K562 (cell line): ENCODE measurements at regions not wholly inside any gene's neighbourhood (a gene's known extent, or its start where the extent isn't known, plus 50 kb on each side); places are given as distances from the start of the nearest gene placed in this dataset.

Source experiments
- ATAC-seq: fragments of 200-7000 bp; cut with Tn5 transposase; 3 replicates; pipeline ENCODE4 v1.9.1; 2020; ENCODE audit warnings: moderate library complexity
- BruUV-seq: library from RNA; stranded (reverse); fragments of 400-500 nt; replicated peaks from 2 replicates; lab custom pipeline; 2021; lab: Mats Ljungman, UMichigan
- CTCF ChIA-PET: fragments of 300-600 bp; formaldehyde crosslinking; extraction: SDS; loops from one replicate; lab custom pipeline; 2021; ENCODE audit warnings: low intra/inter-chr PET ratio; lab: Yijun Ruan, JAX
- POLR2A ChIA-PET: fragments of 300-600, 350-650 bp; sonication (Branson Sonifier 250); formaldehyde crosslinking; extraction: SDS; loops from one replicate; lab custom pipeline; 2021; ENCODE audit warnings: antibody characterized with exemption, inconsistent platforms; lab: Yijun Ruan, JAX
- DNase-seq, 4 experiments: peaks; one replicate each; pipeline versions ENCODE4 v3.0.0 to v3.0.0-alpha.2; 2011 to 2018; ENCODE audit warnings: low spot score in 3 of 4, mixed read lengths in 3 of 4; ENCODE audit errors: extremely low read depth in 1 of 4
- FAIRE-seq: peaks from 2 replicates; lab custom pipeline; 2011; peaks lifted over from hg19 to GRCh38; lab: Jason Lieb, UNC
- H2AFZ ChIP-seq: 2 replicates; pipeline ENCODE4 v1.6.0; 2011; ENCODE audit warnings: low read depth, low read length, control low read depth, inconsistent platforms
- H3K27ac ChIP-seq: fragments of 200-600 bp; 3 replicates; pipeline ENCODE4 v1.8.0; 2011; ENCODE audit warnings: low read depth, mild to moderate bottlenecking, control low read depth, inconsistent platforms, low read length, moderate library complexity, mixed read lengths; ENCODE audit errors: extremely low read depth
- H3K27me3 ChIP-seq, 2 experiments: fragments of 300-600 bp in 1 of 2; 2 replicates in 1 of 2; 3 replicates in 1 of 2; pipeline versions ENCODE4 v1.6.0 to v1.8.0; 2011; ENCODE audit warnings: inconsistent platforms in 2 of 2, low read length in 2 of 2, mild to moderate bottlenecking in 1 of 2, mixed read lengths in 1 of 2, moderate library complexity in 1 of 2; ENCODE audit not compliant: control insufficient read depth in 2 of 2, insufficient read depth in 2 of 2
- H3K36me3 ChIP-seq: fragments of 300-600 bp; 3 replicates; pipeline ENCODE4 v1.8.0; 2011; ENCODE audit warnings: mild to moderate bottlenecking, low read length, inconsistent platforms; ENCODE audit not compliant: control insufficient read depth, insufficient read depth
- H3K4me1 ChIP-seq, 2 experiments: fragments of 200-600 bp in 1 of 2; replicated peaks in 1 of 2; 2 replicates in 1 of 2; 3 replicates in 1 of 2; pipeline versions ENCODE4 v1.5.1 to v1.8.0; 2011; ENCODE audit warnings: inconsistent platforms in 2 of 2, low read length in 2 of 2, mild to moderate bottlenecking in 1 of 2, mixed read lengths in 1 of 2, moderate library complexity in 1 of 2; ENCODE audit not compliant: control insufficient read depth in 2 of 2, insufficient read depth in 2 of 2
- H3K4me2 ChIP-seq: 2 replicates; pipeline ENCODE4 v1.6.1; 2011; ENCODE audit warnings: low read length, control low read depth, inconsistent platforms, mixed read lengths; ENCODE audit not compliant: insufficient read depth
- H3K4me3 ChIP-seq: fragments of 200-600 bp; sonication (generic), shearing (Covaris generic); 2 replicates; pipeline ENCODE4 v1.5.1; 2016; ENCODE audit warnings: control low read depth, inconsistent platforms
- H3K79me2 ChIP-seq: fragments of 200-600 bp; 3 replicates; pipeline ENCODE4 v1.8.0; 2011; ENCODE audit warnings: low read length, inconsistent platforms; ENCODE audit not compliant: control insufficient read depth, insufficient read depth
- H3K9ac ChIP-seq, 2 experiments: 2 replicates each; pipeline versions ENCODE4 v1.6.0 to v1.6.1; 2011; ENCODE audit warnings: low read depth in 2 of 2, low read length in 2 of 2, control low read depth in 1 of 2, inconsistent platforms in 1 of 2, mild to moderate bottlenecking in 1 of 2, mixed read lengths in 1 of 2; ENCODE audit not compliant: insufficient read depth in 1 of 2
- H3K9me1 ChIP-seq: one replicate; pipeline ENCODE4 v1.6.0; 2011; ENCODE audit warnings: inconsistent platforms, mild to moderate bottlenecking, low read length, moderate library complexity; ENCODE audit not compliant: control insufficient read depth, insufficient read depth
- H3K9me3 ChIP-seq: replicated peaks from 2 replicates; pipeline ENCODE4 v1.5.1; 2011; ENCODE audit warnings: low read depth, low read length, inconsistent platforms; ENCODE audit not compliant: control insufficient read depth, insufficient read depth
- H4K20me1 ChIP-seq: replicated peaks from 2 replicates; pipeline ENCODE4 v1.6.1; 2011; ENCODE audit warnings: low read length, inconsistent platforms, mixed read lengths; ENCODE audit not compliant: control insufficient read depth, insufficient read depth
- ATF4 ChIP-seq: fragments of 450-650 bp; formaldehyde crosslinking; IDR thresholded peaks from 2 replicates; pipeline ENCODE4 v1.4.0; 2022; ENCODE audit warnings: mild to moderate bottlenecking, moderate library complexity
- CCAR2 ChIP-seq: fragments of 200-400 bp; formaldehyde crosslinking; IDR thresholded peaks from 2 replicates; pipeline ENCODE4 v1.6.1; 2017; ENCODE audit warnings: mild to moderate bottlenecking, low read depth, low read length
- DIDO1 ChIP-seq: fragments of 450-650 bp; IDR thresholded peaks from 2 replicates; pipeline ENCODE4 v1.6.1; 2016; ENCODE audit warnings: low read depth, missing biosample characterization, missing genetic modification characterization
- E4F1 ChIP-seq: fragments of 250-450 bp; sonication (Bioruptor Pico); IDR thresholded peaks from 2 replicates; pipeline ENCODE4 v1.5.0; 2021; ENCODE audit warnings: mild to moderate bottlenecking, borderline replicate concordance
- ELF1 ChIP-seq: fragments of 200-800 bp; sonication (Bioruptor generic); IDR thresholded peaks from 2 replicates; pipeline ENCODE4 v1.6.1; 2016; ENCODE audit warnings: missing genetic modification characterization, missing compliant biosample characterization
- ELF4 ChIP-seq: fragments of 450-650 bp; formaldehyde crosslinking; IDR thresholded peaks from 2 replicates; pipeline ENCODE4 v1.4.0; 2022; ENCODE audit warnings: missing genetic modification characterization
- ELK1 ChIP-seq: sonication (generic); formaldehyde crosslinking; IDR thresholded peaks from 2 replicates; pipeline ENCODE4 v1.8.1; 2022; ENCODE audit warnings: missing genetic modification reagents
- ILF3 ChIP-seq: fragments of 450-650 bp; IDR thresholded peaks from 2 replicates; pipeline ENCODE4 v1.6.1; 2018; ENCODE audit warnings: antibody characterized with exemption, mild to moderate bottlenecking, moderate library complexity, borderline replicate concordance
- PTTG1 ChIP-seq: fragments of 450-650 bp; IDR thresholded peaks from 2 replicates; pipeline ENCODE4 v1.6.1; 2016; ENCODE audit warnings: low read depth, mild to moderate bottlenecking, missing genetic modification characterization, missing compliant biosample characterization
- SIN3B ChIP-seq: fragments of 450-650 bp; IDR thresholded peaks from 2 replicates; pipeline ENCODE4 v1.6.1; 2017; ENCODE audit warnings: low read depth, mild to moderate bottlenecking, moderate library complexity
- SMARCE1 ChIP-seq: fragments of 450-650 bp; IDR thresholded peaks from 2 replicates; pipeline ENCODE4 v1.7.1; 2016; ENCODE audit warnings: mild to moderate bottlenecking
- ZNF445 ChIP-seq: fragments of 250-450 bp; sonication (Bioruptor Pico); IDR thresholded peaks from 2 replicates; pipeline ENCODE4 v1.4.0; 2020; ENCODE audit warnings: low read depth, mild to moderate bottlenecking, moderate library complexity
- WGBS: fragments of 100-300 bp; shearing (Covaris generic); methylation state at CpG from one replicate; pipeline ENCODE4 v1.1.6; 2016; ENCODE audit warnings: low coverage, mixed read lengths; ENCODE audit not compliant: insufficient coverage; ENCODE audit errors: missing lambda C conversion rate; 5-methylcytosine and 5-hydroxymethylcytosine counted together
- in situ Hi-C: fragments of 300-500 bp; cut with MboI; formaldehyde crosslinking; loops from 4 replicates; pipeline ENCODE4 v1.15.0; 2018; ENCODE audit warnings: inconsistent platforms, mixed read lengths
- intact Hi-C: fragments of 100-400 bp; cut with micrococcal nuclease; formaldehyde crosslinking; loops from 2 replicates; pipeline ENCODE4 v1.14.2; 2022
- TF ChIP-seq, protein P1 (sequence below): sonication (generic); formaldehyde crosslinking; IDR thresholded peaks from 2 replicates; pipeline ENCODE4 v1.8.0; 2022; ENCODE audit warnings: mild to moderate bottlenecking, missing genetic modification reagents
- TF ChIP-seq, protein P2 (sequence below), 3 experiments: fragments of 200-800 bp in 1 of 3; fragments of 250-450 bp in 1 of 3; fragments of 450-650 bp in 1 of 3; sonication (Bioruptor Pico) in 1 of 3; sonication (Bioruptor generic) in 1 of 3; formaldehyde crosslinking in 1 of 3; IDR thresholded peaks; 2 replicates each; pipeline versions ENCODE4 v1.6.1 to v1.8.0; 2016 to 2022; ENCODE audit warnings: mild to moderate bottlenecking in 2 of 3, missing genetic modification characterization in 2 of 3, missing compliant biosample characterization in 1 of 3, moderate library complexity in 1 of 3

GRCh38 chr2:117635481-117635880 lies 179.0 kb upstream of the DDX18 start:
- Histone ChIP-seq H3K36me3 (no peaks in the 10 kb centered on the region), H4K20me1 (no peaks in the 10 kb centered on the region), H3K79me2 (no peaks in the 10 kb centered on the region), H3K4me3 (no peak overlapping the region), H3K9ac (no peak overlapping the region), H2AFZ (no peak overlapping the region), H3K9me3 (no peaks in the 10 kb centered on the region), H3K9me1 (no peaks in the 10 kb centered on the region), H3K4me1 (no peaks in the 10 kb centered on the region), H3K27me3 (no peaks in the 10 kb centered on the region), H3K4me2 (no peak overlapping the region), H3K27ac (no peak overlapping the region)
- no TSS peak for BruUV-seq
- ChIA-PET POLR2A (no interaction called here), CTCF (no interaction called here)
- FAIRE-seq (no peak), DNase-seq (no peak), ATAC-seq (no peak)
- in situ Hi-C loops, result no loop called here
- no peak for TF ChIP-seq ELK1 (CRISPR knock-in tag)
- TF ChIP-seq PTTG1 (tag), result no peak
- no peak for TF ChIP-seq ELF4
- TF ChIP-seq DIDO1, result no peak
- TF ChIP-seq, protein P1, sequence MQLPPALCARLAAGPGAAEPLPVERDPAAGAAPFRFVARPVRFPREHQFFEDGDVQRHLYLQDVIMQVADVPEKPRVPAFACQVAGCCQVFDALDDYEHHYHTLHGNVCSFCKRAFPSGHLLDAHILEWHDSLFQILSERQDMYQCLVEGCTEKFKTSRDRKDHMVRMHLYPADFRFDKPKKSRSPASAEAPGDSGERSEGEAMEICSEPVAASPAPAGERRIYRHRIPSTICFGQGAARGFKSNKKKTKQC, result no peak
- no peak for TF ChIP-seq CCAR2
- no peak for TF ChIP-seq SIN3B
- TF ChIP-seq ILF3, result no peak
- TF ChIP-seq ZNF445 (CRISPR knock-in tag), result no peak
- TF ChIP-seq ATF4 (CRISPR knock-in tag), result no peak
- no peak for TF ChIP-seq E4F1 (CRISPR knock-in tag)
- TF ChIP-seq, protein P2, sequence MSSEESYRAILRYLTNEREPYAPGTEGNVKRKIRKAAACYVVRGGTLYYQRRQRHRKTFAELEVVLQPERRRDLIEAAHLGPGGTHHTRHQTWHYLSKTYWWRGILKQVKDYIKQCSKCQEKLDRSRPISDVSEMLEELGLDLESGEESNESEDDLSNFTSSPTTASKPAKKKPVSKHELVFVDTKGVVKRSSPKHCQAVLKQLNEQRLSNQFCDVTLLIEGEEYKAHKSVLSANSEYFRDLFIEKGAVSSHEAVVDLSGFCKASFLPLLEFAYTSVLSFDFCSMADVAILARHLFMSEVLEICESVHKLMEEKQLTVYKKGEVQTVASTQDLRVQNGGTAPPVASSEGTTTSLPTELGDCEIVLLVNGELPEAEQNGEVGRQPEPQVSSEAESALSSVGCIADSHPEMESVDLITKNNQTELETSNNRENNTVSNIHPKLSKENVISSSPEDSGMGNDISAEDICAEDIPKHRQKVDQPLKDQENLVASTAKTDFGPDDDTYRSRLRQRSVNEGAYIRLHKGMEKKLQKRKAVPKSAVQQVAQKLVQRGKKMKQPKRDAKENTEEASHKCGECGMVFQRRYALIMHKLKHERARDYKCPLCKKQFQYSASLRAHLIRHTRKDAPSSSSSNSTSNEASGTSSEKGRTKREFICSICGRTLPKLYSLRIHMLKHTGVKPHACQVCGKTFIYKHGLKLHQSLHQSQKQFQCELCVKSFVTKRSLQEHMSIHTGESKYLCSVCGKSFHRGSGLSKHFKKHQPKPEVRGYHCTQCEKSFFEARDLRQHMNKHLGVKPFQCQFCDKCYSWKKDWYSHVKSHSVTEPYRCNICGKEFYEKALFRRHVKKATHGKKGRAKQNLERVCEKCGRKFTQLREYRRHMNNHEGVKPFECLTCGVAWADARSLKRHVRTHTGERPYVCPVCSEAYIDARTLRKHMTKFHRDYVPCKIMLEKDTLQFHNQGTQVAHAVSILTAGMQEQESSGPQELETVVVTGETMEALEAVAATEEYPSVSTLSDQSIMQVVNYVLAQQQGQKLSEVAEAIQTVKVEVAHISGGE (CRISPR knock-in tag; IDR thresholded peaks at IDR 0.05), result no peak
- no peak for TF ChIP-seq SMARCE1
- no peak for TF ChIP-seq ELF1 (tag)
- WGBS, result 0% methylated on average over 4 of the region's 4 CpGs
- intact Hi-C loops, result no loop called here
